A673 (cell line): ENCODE measurements at regions not wholly inside any gene's neighbourhood (a gene's known extent, or its start where the extent isn't known, plus 50 kb on each side); places are given as distances from the start of the nearest gene placed in this dataset.

Experiments used
- CTCF ChIP-seq: fragments of 300-800, 200-600 bp; sonication (generic); conservative IDR thresholded peaks from 2 replicates; pipeline ENCODE4 v1.5.1; 2017; ENCODE audit warnings: low read depth, mild to moderate bottlenecking, antibody characterized with exemption, low read length, moderate library complexity, mixed read lengths
- EZH2 ChIP-seq: fragments of 200-600 bp; sonication (generic); IDR thresholded peaks from 2 replicates; pipeline ENCODE4 v1.6.1; 2017; ENCODE audit warnings: borderline replicate concordance, low read depth, mild to moderate bottlenecking, mixed read lengths, antibody characterized with exemption, low read length; ENCODE audit not compliant: poor library complexity, severe bottlenecking

GRCh38 chr12:86713121-86713520 lies 456.9 kb upstream of the MGAT4C start:
- no peak for TF ChIP-seq CTCF
- TF ChIP-seq EZH2 = no peak
